Hepatic stellate cell (primary cell): ENCODE measurements at regions not wholly inside any gene's neighbourhood (a gene's known extent, or its start where the extent isn't known, plus 50 kb on each side); places are given as distances from the start of the nearest gene placed in this dataset.
"Not testable (repeated sequence)": the region's sequence is repeated elsewhere in the genome, so short reads cannot be mapped to it uniquely, and the experiment has no call there.

ENCODE experiments used
- DNase-seq: peaks from one replicate; pipeline ENCODE4 v3.0.0; 2011; ENCODE audit warnings: low spot score

- peak; percentile 22 for DNase-seq
Observed at GRCh38 chr16:50497592-50497991, 50.6 kb upstream of the NKD1 start.

- no peak for DNase-seq
Observed at GRCh38 chr16:50496990-50497389, 51.2 kb upstream of the NKD1 start.

- no peak for DNase-seq
Observed at GRCh38 chr16:50495673-50496072, 52.5 kb upstream of the NKD1 start.

- DNase-seq = no peak
Observed at GRCh38 chr16:50494501-50495491, 53.4 kb upstream of the NKD1 start.

GRCh38 chr16:50491516-50491915, 56.7 kb upstream of the NKD1 start:
- no peak for DNase-seq

DNA sequence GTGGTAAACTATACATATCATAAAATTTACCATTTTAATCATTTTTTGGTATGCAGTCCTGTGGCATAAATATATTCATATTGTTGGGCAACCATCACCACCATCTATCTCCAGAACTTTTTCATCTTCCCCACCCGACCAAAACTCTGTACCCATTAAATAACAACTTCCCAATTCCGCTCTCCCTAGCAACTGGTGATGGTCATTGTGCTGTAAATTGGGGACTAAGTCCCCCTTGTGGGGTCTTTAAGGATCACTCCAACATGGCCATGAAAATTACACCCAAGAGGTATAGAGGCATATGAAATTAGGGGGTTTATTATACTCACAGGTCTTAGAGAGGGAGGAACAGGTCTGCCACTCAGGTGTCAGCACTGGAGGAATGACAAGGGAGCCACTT, 57.4 kb upstream of the NKD1 start:
- DNase-seq = no peak

DNA sequence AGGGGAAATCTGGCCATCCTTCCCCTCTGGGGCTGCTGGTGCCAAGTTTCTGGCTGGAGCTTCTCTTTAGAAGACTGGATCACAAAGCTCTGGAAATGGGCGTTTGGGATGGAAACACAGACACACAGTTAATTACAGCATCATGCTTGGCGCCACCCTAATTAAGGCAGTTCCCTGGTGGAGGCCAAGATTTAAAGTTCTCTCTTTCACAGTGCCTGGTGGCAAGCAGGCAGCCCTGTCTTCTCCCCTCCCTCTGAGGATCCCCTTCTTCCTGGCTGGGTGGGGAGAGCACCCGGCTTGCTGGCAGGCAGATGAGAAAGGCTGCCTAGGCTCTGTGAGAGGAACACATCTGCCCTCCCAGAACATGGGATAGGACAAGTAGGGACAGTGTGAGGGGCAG, 59.0 kb upstream of the NKD1 start:
- no peak for DNase-seq

DNA sequence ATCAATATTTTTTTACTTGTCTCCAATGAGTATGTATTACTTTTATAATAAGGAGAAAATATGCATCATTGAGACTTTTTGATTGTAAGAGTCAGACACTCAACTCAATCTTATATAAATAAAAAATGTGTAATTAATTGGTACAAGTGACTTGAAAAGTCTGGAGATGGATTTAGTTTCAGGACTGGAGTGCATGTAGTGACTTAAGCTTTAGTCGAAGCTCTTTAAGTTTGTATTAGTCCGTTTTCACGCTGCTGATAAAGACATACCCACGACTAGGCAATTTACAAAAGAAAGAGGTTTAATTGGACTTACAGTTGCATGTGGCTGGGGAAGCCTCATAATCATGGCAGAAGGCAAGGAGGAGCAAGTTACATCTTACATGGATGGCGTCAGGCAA, 60.7 kb upstream of the NKD1 start:
- DNase-seq = no peak

- DNase-seq = not testable (repeated sequence)
Observed at GRCh38 chr16:50486162-50486561, 62.0 kb upstream of the NKD1 start.

- DNase-seq = no peak
Observed at GRCh38 chr16:50485232-50485631, 63.0 kb upstream of the NKD1 start.

DNA sequence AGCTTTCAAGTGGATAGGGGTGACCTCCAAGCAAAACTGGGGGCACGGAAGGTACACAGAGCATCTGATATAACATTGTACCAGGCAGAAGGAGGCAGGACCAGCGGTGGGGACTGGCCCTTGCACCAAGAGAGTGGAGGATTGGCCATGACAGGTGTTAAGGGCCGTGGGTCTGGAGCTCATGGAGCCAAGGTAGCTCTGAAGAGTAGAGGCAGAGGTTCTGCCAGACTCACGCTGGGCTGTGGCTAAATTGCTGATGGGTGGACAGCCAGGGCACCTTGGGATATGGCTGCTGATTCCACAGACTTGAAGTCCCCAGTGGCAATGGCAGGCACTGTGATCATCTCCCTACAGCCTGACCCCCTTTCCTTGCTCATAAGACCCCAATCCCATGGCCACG, 65.9 kb upstream of the NKD1 start:
- no peak for DNase-seq

- DNase-seq = no peak
Observed at GRCh38 chr16:50480206-50480605, 68.0 kb upstream of the NKD1 start.

DNA sequence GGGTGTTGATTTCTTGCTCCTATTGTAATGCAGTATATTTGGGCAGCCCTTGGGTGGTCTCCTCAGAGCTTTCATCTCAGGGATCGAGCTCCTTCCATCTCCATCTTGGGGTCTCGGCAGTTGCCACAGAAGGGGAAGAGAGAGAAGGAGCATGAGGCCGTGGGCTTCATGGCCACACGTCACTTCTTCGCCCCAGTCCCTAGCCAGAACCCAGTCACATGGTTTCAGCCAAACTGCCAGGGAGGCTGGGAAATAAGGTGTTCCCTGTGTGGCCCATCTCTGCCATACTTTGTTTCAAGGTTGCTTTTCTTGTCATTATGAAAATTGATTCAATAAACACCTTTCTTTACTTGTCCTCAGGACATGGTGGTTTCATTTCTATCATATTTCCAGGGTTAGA, 68.4 kb upstream of the NKD1 start:
- DNase-seq = no peak

- no peak for DNase-seq
Observed at GRCh38 chr16:50478773-50479149, 69.4 kb upstream of the NKD1 start.

DNA sequence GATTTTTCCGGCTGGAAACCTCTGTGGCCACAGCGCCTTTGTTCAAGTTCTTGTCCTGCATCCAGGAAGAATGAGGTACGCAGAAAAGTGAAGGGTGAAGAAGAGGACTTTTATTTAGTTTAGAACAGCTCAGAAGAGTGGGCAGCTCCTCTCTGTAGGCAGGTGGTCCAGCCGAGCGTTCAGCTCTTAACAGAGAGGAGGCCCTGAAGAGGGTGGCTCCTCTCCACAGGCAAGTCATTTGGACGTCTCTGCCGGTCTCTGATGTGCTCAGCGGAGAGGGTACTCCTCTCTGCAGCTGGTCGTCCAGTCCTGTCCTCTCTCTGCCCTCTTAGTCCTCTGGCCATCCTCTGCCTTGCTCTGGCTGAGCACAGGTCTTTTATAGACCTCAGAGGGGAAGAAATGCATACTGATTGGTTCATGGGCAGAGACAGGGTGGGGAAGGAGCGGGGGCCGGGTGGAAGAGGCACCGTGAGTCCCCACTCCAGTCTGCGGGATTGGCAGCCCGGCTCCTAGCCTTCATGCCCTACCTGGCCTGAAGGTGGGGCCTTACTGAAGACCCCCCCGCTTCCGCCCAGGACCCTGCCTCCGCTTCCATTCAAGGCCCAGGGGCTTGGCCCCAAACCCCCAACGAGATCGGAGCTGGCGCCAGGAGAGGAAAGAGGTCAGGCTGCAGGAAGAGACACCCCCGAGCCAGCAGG, 70.0 kb upstream of the NKD1 start:
- no peak for DNase-seq

DNA sequence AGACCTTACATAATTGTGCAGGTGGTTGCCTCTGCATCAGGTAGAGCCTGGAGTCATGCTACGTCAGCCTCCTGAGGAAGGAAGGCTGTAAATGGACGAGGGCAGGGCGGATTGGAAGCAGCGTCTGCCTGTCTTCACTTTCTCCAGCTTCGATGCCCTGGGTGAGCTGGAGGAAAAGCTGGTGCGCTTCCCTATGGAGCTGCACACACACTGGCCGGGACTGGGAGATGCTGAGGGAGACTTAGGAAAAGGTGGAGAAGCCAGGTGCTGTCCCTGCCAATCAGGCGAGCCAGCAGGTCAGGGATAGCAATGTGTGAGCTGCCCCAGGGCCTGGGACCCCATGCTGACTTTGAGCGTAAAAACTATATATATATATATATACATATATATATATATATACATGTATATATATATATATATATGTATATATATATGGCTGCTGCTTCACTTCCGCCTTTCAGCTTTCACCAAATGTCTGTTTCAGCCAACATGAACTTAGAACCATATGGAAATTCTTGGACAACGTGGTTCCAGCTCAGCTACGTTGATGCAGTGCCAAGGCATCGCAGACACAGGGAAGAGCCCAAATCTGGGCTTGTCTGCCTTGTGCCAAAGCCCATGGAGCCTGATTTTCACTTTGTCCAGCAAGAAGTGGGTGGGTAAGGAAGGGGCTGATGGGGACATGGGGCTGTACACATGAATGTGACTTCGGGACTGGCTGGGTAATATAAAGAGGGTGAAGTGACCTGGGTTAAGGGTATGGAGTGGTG, 71.5 kb upstream of the NKD1 start:
- DNase-seq = no peak

- no peak for DNase-seq
Observed at GRCh38 chr16:50475170-50475569, 73.0 kb upstream of the NKD1 start.

GRCh38 chr16:50474138-50474537, 74.1 kb upstream of the NKD1 start:
- DNase-seq = no peak

DNA sequence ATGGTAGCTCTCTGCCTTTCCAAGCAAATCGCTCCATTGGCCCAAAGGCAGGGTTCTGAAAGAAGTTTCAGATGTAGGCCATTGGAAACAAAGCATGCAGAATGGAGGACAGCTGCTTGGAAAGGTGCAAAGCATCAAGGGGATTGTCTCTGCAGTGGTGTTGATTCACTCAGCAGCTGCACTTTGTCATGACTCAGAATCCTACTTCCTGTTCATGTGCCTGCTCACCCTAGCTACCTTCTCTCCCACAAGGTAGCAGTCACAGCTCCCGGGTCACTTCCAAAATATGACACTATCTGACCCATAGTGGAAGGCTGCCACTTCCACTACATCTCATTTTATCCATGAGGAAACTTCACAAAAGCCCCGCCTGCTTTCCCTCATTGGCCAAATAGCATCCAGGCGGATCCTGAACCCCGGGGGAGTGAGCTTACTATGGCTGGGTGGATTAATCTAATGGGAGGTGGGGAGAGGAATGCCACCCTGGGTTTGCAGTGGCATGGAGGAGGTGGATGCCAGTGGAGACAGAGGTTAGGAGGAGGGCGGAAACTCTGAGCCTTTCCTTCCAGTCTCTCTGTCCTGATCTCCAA, 74.7 kb upstream of the NKD1 start:
- DNase-seq = no peak

GRCh38 chr16:50472472-50472871, 75.7 kb upstream of the NKD1 start:
- no peak for DNase-seq

DNA sequence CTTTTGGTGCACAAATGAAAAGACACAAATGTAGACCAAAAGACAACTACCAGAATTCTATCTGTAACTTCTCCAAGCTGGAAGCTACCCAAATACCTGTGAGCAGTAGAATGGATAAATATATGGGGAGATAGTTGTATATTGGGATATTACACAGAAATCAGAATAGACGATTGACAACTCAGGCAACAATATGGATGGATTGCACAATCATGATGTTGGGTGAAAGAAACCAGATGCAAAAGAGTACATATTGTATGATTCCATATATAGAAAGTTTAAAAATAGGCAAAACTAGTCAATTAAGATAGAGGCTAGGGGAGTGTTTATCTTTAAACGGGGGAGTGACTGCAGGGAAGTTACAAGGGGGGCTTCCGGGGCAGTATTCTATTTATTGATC, 77.5 kb upstream of the NKD1 start:
- DNase-seq = no peak

- no peak for DNase-seq
Observed at GRCh38 chr16:50469744-50470321, 78.4 kb upstream of the NKD1 start.
